Heart right ventricle (tissue), 16 donors: ENCODE measurements at regions not wholly inside any gene's neighbourhood (a gene's known extent, or its start where the extent isn't known, plus 50 kb on each side); places are given as distances from the start of the nearest gene placed in this dataset.

Experiments used
- ATAC-seq, 8 donors: fragments of 200-7000 bp; cut with Tn5 transposase; one replicate each; pipeline ENCODE4 v1.9.1; 2020; ENCODE audit warnings: mild to moderate bottlenecking in 8 of 8, moderate library complexity in 8 of 8, moderate number of reproducible peaks in 1 of 8
- DNase-seq, 2 donors: peaks; one replicate each; pipeline ENCODE4 v3.0.0-alpha.2; 2020
- H3K27ac ChIP-seq, 10 donors: fragments of 200-600 bp; sonication (generic) in 2 of 10; one replicate each; pipeline versions ENCODE4 v1.5.0 to v1.8.0; 2020 to 2022; ENCODE audit warnings: mild to moderate bottlenecking in 3 of 10
- H3K27me3 ChIP-seq, 7 donors: fragments of 200-600 bp; one replicate each; pipeline ENCODE4 v1.8.0; 2021 to 2022; ENCODE audit warnings: mild to moderate bottlenecking in 2 of 7
- H3K36me3 ChIP-seq, 9 donors: fragments of 200-600 bp; sonication (generic) in 1 of 9; one replicate each; pipeline versions ENCODE4 v1.5.0 to v1.8.0; 2020 to 2022; ENCODE audit warnings: mild to moderate bottlenecking in 2 of 9
- H3K4me1 ChIP-seq, 9 donors: fragments of 200-600 bp; sonication (generic) in 1 of 9; one replicate each; pipeline versions ENCODE4 v1.5.0 to v1.8.0; 2020 to 2022; ENCODE audit warnings: mild to moderate bottlenecking in 4 of 9
- H3K4me3 ChIP-seq, 10 donors: fragments of 200-600 bp; sonication (generic) in 2 of 10; one replicate each; pipeline versions ENCODE4 v1.5.0 to v1.8.0; 2020 to 2022; ENCODE audit warnings: mild to moderate bottlenecking in 7 of 10, moderate library complexity in 2 of 10
- H3K9me3 ChIP-seq, 11 donors: fragments of 200-600 bp in 10 of 11; sonication (generic) in 2 of 11; one replicate each; pipeline versions ENCODE4 v1.5.0 to v1.8.0; 2013 to 2022; ENCODE audit warnings: mild to moderate bottlenecking in 2 of 11, control low read depth in 1 of 11, moderate library complexity in 1 of 11
- WGBS, 2 donors: extraction: QIAGEN DNeasy Blood & Tissue Kit; methylation state at CpG; one replicate each; pipeline ENCODE4 v1.1.7; 2013; ENCODE audit warnings: inconsistent platforms in 1 of 2; 5-methylcytosine and 5-hydroxymethylcytosine counted together
- intact Hi-C, 10 donors: fragments of 100-400 bp; cut with DNase I; formaldehyde crosslinking; loops; one replicate each; pipeline versions ENCODE4 v1.11.1 to v1.14.2; 2022
- TF ChIP-seq, protein P1 (sequence below), 9 donors: fragments of 200-600 bp; sonication (generic) in 2 of 9; IDR thresholded peaks; one replicate each; pipeline versions ENCODE4 v1.5.0 to v1.8.0; 2021 to 2022; ENCODE audit warnings: antibody characterized with exemption in 9 of 9, mild to moderate bottlenecking in 5 of 9, moderate library complexity in 1 of 9
- donor health status: Arrhythmogenic right ventricular cardiomyopathy.
- donor health status: ischemic (EF 13 %, LVEDD 7.1; RV severe dilation, severe dysfunction).
- donor health status: healthy with polysubstance abuse.
- donor health status: DM: no; HTN: yes; CAD: no.
- donor health status: DM: no; HTN: no; CAD: no.
- donor health status: ischemic (EF 25% LVEDD 6.9; RV normal size, moderate dysfunction).
- donor health status: ischemic (EF 25% LVEDD 5.7; RV mildly dilated, moderate dysfunction).
- donor health status: healthy.
- donor health status: DM: yes; HTN: yes; CAD: no.
- donor health status: Ischemic cardiomyopathy.
- donor health status: ischemic (EF 35%, LVEDD 5.7; RV mildly dilated, moderate dysfunction).
- donor health status: nonischemic (EF 11% LVEDD 7.7; RV severe dilation, severe dysfunction).
- donor health status: DM: yes; HTN: yes; CAD: no.
- donor health status: PGD.
- donor health status: ischemic (EF 29% LVEDD 5.4; RV normal size, mild dysfunction).
- donor health status: nonischemic (EF 23%, LVEDD 6.1; RV moderate dilation, normal function).

DNA sequence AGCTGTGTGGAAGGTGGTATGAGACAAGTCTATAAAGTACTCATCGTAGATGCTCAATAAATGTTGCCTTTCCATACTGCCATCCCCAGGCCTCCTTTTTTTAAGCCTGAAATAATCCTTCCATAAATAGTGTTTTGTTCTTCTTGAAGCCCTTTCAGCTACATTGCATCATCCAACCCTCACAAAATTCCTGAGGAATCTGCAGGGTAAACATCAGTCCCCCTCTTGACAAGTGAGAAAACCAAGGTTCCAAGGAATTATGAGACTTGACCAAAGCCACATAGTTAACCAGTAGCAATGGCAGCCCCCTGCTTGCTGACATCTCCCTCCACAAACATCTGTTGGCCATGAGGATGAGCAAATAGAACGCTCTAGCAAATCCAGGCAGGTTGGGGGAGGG is 89.7 kb upstream of the CCL1 start:
- no peak overlapping the region for H3K27ac ChIP-seq
- no peak overlapping the region for H3K4me3 ChIP-seq
- no peaks in the 10 kb centered on the region for H3K4me1 ChIP-seq
- intact Hi-C loops = no loop called here
- H3K36me3 ChIP-seq = no peaks in the 10 kb centered on the region
- DNase-seq (no peak), ATAC-seq (no peak)
- WGBS, 2 donors = 68 to 69% methylated on average over 2 of the region's 2 CpGs
- TF ChIP-seq, protein P1, sequence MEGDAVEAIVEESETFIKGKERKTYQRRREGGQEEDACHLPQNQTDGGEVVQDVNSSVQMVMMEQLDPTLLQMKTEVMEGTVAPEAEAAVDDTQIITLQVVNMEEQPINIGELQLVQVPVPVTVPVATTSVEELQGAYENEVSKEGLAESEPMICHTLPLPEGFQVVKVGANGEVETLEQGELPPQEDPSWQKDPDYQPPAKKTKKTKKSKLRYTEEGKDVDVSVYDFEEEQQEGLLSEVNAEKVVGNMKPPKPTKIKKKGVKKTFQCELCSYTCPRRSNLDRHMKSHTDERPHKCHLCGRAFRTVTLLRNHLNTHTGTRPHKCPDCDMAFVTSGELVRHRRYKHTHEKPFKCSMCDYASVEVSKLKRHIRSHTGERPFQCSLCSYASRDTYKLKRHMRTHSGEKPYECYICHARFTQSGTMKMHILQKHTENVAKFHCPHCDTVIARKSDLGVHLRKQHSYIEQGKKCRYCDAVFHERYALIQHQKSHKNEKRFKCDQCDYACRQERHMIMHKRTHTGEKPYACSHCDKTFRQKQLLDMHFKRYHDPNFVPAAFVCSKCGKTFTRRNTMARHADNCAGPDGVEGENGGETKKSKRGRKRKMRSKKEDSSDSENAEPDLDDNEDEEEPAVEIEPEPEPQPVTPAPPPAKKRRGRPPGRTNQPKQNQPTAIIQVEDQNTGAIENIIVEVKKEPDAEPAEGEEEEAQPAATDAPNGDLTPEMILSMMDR (IDR thresholded peaks at IDR 0.05) = no peak
- H3K27me3 ChIP-seq = peaks cover 0 to 58% (median 35%) of the 10 kb centered on the region in 7 donors
- no peaks in the 10 kb centered on the region for H3K9me3 ChIP-seq

DNA sequence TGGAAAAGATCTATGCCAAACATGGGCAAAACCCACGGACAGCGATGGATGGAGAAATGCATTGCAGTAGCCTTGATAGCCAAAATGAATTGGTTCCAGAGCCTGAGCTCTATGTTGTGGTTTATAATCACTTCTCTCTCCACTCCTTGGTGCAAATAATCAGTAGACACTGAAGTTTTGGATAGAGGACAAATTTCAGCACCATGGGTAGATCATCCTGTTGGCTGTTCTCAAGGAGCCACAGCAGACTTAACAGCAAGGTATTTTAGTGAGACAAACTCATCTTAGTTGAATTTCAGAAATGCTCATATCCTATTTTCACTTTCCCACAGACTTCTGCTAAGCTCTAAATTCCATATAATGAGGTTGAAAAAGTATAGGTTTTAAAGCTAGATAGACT is 88.3 kb upstream of the CCL1 start:
- WGBS, 2 donors = 65 to 76% methylated on average over 2 of the region's 2 CpGs
- Histone ChIP-seq H3K9me3 (no peaks in the 10 kb centered on the region), H3K4me1 (no peaks in the 10 kb centered on the region), H3K27ac (no peak overlapping the region), H3K36me3 (no peaks in the 10 kb centered on the region), H3K4me3 (no peak overlapping the region), H3K27me3 (peaks cover 0 to 45% (median 23%) of the 10 kb centered on the region in 7 donors)
- TF ChIP-seq, protein P1 (IDR thresholded peaks at IDR 0.05) = no peak
- DNase-seq (no peak), ATAC-seq (no peak)
- intact Hi-C loops = no loop called here

DNA sequence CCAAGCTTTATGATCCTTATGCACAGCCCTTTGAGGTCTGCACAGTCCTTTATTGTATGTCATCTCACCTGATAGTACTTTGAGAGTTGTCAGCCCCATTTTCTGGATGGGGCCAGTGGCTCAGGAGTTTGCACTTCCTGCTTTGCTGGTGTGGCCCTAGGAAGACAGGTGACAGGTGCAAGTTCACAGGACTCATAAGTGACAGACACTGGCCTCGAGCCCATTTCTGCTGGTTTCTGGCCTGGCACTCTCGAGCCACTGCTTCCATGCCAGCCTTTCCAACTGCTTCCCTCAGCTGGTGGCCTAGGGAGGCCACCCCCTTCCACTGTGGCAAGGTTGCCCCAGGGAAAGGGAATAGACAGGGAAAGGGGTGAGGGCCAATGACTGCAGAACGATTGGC is 84.4 kb upstream of the CCL1 start:
- no peaks in the 10 kb centered on the region for H3K36me3 ChIP-seq
- no peak overlapping the region for H3K27ac ChIP-seq
- no peak overlapping the region for H3K4me3 ChIP-seq
- peaks cover 0 to 7% (median 0%) of the 10 kb centered on the region in 9 donors for H3K4me1 ChIP-seq
- intact Hi-C loops = loop anchor here in 1 of 10 donors (10.0 kb wide), 1 partner anchor 187 kb away; no protein-coding TSS in a partner anchor
- no peak for DNase-seq
- peaks cover 0 to 34% (median 24%) of the 10 kb centered on the region in 7 donors for H3K27me3 ChIP-seq
- 36 to 65% methylated on average over 3 of the region's 3 CpGs for WGBS, 2 donors
- TF ChIP-seq, protein P1 (IDR thresholded peaks at IDR 0.05) = no peak
- ATAC-seq = no peak
- no peaks in the 10 kb centered on the region for H3K9me3 ChIP-seq

DNA sequence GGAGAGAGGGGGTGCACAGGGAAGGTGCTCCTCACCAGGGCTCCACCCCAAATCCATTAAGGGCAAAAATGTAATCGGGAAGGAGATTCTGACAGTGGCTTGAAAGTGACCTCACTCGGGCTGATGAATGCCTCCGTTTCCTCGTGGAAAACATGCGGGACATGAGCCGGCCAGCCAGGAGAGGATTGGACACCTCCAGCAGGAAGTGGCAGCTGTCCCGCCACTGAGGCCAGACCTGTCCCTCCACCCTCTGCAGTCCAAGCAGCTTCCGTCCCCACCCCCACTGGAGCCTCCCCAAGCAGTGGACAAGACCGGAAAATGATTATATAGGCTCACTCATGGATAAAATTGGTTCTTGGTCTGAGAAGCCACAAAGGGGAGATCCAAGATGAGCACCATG is 82.1 kb upstream of the CCL1 start:
- H3K4me3 ChIP-seq = no peak overlapping the region
- peaks cover 0 to 7% (median 0%) of the 10 kb centered on the region in 9 donors for H3K4me1 ChIP-seq
- no peak overlapping the region for H3K27ac ChIP-seq
- TF ChIP-seq, protein P1 (IDR thresholded peaks at IDR 0.05) = no peak
- WGBS, 2 donors = 53 to 63% methylated on average over 9 of the region's 9 CpGs
- peaks cover 0 to 22% (median 14%) of the 10 kb centered on the region in 7 donors for H3K27me3 ChIP-seq
- DNase-seq (no peak), ATAC-seq (no peak)
- intact Hi-C loops = loop anchor here in 2 of 10 donors (2.0 to 10.0 kb wide), 2 partner anchors 74 to 190 kb away; no protein-coding TSS in a partner anchor
- no peaks in the 10 kb centered on the region for H3K9me3 ChIP-seq
- H3K36me3 ChIP-seq = no peaks in the 10 kb centered on the region
